PC-9 (cell line): ENCODE measurements at regions not wholly inside any gene's neighbourhood (a gene's known extent, or its start where the extent isn't known, plus 50 kb on each side); places are given as distances from the start of the nearest gene placed in this dataset.

ENCODE experiments used
- BruUV-seq: library from RNA; stranded (reverse); fragments of 400-500 nt; replicated peaks from 2 replicates; lab custom pipeline; 2021; lab: Mats Ljungman, UMichigan
- CTCF ChIA-PET: fragments of 300-600 bp; sonication (Branson Sonifier 250); formaldehyde crosslinking; loops from one replicate; lab custom pipeline; 2022; ENCODE audit warnings: antibody characterized with exemption; lab: Charles Lee
- POLR2A ChIA-PET: fragments of 300-600 bp; sonication (Branson Sonifier 250); formaldehyde crosslinking; loops from one replicate; lab custom pipeline; 2022; ENCODE audit warnings: antibody characterized with exemption; ENCODE audit not compliant: unreplicated experiment; lab: Charles Lee
- DNase-seq, 2 experiments: peaks; one replicate each; pipeline versions ENCODE4 v3.0.0 to v3.0.0-alpha.2; 2015 to 2022; ENCODE audit warnings: mixed read lengths in 1 of 2
- H2AFZ ChIP-seq: fragments of 200-600 bp; sonication (generic); 2 replicates; pipeline ENCODE4 v1.8.1; 2017; ENCODE audit warnings: antibody characterized with exemption
- H3F3A ChIP-seq: fragments of 200-600 bp; sonication (generic); 2 replicates; pipeline ENCODE4 v1.8.1; 2017; ENCODE audit warnings: antibody characterized with exemption, mild to moderate bottlenecking, low read depth; ENCODE audit not compliant: insufficient read depth
- H3K27ac ChIP-seq: fragments of 200-600 bp; sonication (generic); 2 replicates; pipeline ENCODE4 v1.6.1; 2016; ENCODE audit warnings: mixed run types
- H3K27me3 ChIP-seq: fragments of 200-600 bp; sonication (generic); 2 replicates; pipeline ENCODE4 v1.6.1; 2016; ENCODE audit warnings: low read depth, mixed run types; ENCODE audit not compliant: insufficient read depth
- H3K36me3 ChIP-seq: fragments of 200-600 bp; sonication (generic); 2 replicates; pipeline ENCODE4 v1.6.1; 2016; ENCODE audit warnings: low read depth, mixed run types
- H3K4me1 ChIP-seq: fragments of 200-600 bp; sonication (generic); replicated peaks from 2 replicates; pipeline ENCODE4 v1.6.1; 2016; ENCODE audit warnings: mixed run types; ENCODE audit not compliant: insufficient read depth
- H3K4me2 ChIP-seq: fragments of 200-600 bp; sonication (generic); 2 replicates; pipeline ENCODE4 v1.6.1; 2017; ENCODE audit warnings: mixed run types
- H3K4me3 ChIP-seq: fragments of 200-600 bp; sonication (generic); 2 replicates; pipeline ENCODE4 v1.6.1; 2016; ENCODE audit warnings: mixed run types
- H3K79me2 ChIP-seq: fragments of 200-600 bp; sonication (generic); 2 replicates; pipeline ENCODE4 v1.6.1; 2017; ENCODE audit warnings: low read depth, mixed run types
- H3K9me2 ChIP-seq: fragments of 200-600 bp; sonication (generic); 2 replicates; pipeline ENCODE4 v1.8.1; 2017; ENCODE audit warnings: mild to moderate bottlenecking; ENCODE audit not compliant: insufficient read depth
- H3K9me3 ChIP-seq: fragments of 200-600 bp; sonication (generic); 2 replicates; pipeline ENCODE4 v1.8.1; 2016; ENCODE audit warnings: low read depth; ENCODE audit not compliant: insufficient read depth
- H4K20me1 ChIP-seq: fragments of 200-600 bp; sonication (generic); 2 replicates; pipeline ENCODE4 v1.8.1; 2017; ENCODE audit not compliant: insufficient read depth
- CTCF ChIP-seq: fragments of 200-600 bp; sonication (generic); conservative IDR thresholded peaks from 2 replicates; pipeline ENCODE4 v1.6.1; 2017; ENCODE audit warnings: mixed run types, antibody characterized with exemption, mild to moderate bottlenecking, moderate library complexity
- EZH2 ChIP-seq: fragments of 200-600 bp; sonication (generic); IDR thresholded peaks from 2 replicates; pipeline ENCODE4 v1.8.0; 2017; ENCODE audit warnings: antibody characterized with exemption, low read depth
- intact Hi-C: fragments of 100-400 bp; cut with micrococcal nuclease; formaldehyde crosslinking; loops from one replicate; pipeline ENCODE4 v1.10.0; 2022; ENCODE audit not compliant: unreplicated experiment

- H3K27ac ChIP-seq = no peak overlapping the region
Observed at GRCh38 chr16:56134790-56135189, 56.5 kb upstream of the GNAO1 start.

GRCh38 chr16:56125922-56126321 is 65.4 kb upstream of the GNAO1 start:
- no peak for DNase-seq
- Histone ChIP-seq H3K27ac (no peak overlapping the region), H3K4me3 (no peak overlapping the region), H3K27me3 (no peaks in the 10 kb centered on the region), H3K9me3 (no peaks in the 10 kb centered on the region), H3F3A (no peaks in the 10 kb centered on the region), H2AFZ (no peak overlapping the region), H3K79me2 (no peaks in the 10 kb centered on the region), H3K9me2 (no peaks in the 10 kb centered on the region), H3K36me3 (no peaks in the 10 kb centered on the region), H3K4me2 (no peak overlapping the region), H4K20me1 (no peaks in the 10 kb centered on the region), H3K4me1 (no peaks in the 10 kb centered on the region)
- TF ChIP-seq EZH2 = no peak
- no peak for TF ChIP-seq CTCF
- no TSS peak for BruUV-seq
- intact Hi-C loops = no loop called here
- CTCF ChIA-PET = no interaction called here
- POLR2A ChIA-PET = no interaction called here

More at GRCh38 chr16:56134790-56135189, 56.5 kb upstream of the GNAO1 start:
- ChIA-PET CTCF (no interaction called here), POLR2A (no interaction called here)
- intact Hi-C loops = no loop called here
- H2AFZ ChIP-seq = no peak overlapping the region
- H3F3A ChIP-seq = no peaks in the 10 kb centered on the region
- H3K4me2 ChIP-seq = no peak overlapping the region
- H3K79me2 ChIP-seq = no peaks in the 10 kb centered on the region
- no peaks in the 10 kb centered on the region for H3K4me1 ChIP-seq
- no peak for DNase-seq
- H4K20me1 ChIP-seq = no peaks in the 10 kb centered on the region
- no peak overlapping the region for H3K4me3 ChIP-seq
- H3K9me2 ChIP-seq = no peaks in the 10 kb centered on the region; the same call in 1 of the 2 replicates
- H3K27me3 ChIP-seq = no peaks in the 10 kb centered on the region
- no peaks in the 10 kb centered on the region for H3K36me3 ChIP-seq
- H3K9me3 ChIP-seq = no peaks in the 10 kb centered on the region
- TF ChIP-seq EZH2 (no peak), CTCF (no peak)
- no TSS peak for BruUV-seq

- ChIA-PET POLR2A (no interaction called here), CTCF (no interaction called here)
- intact Hi-C loops = no loop called here
- Histone ChIP-seq H3K4me1 (no peaks in the 10 kb centered on the region), H3K4me2 (no peak overlapping the region), H3K36me3 (no peaks in the 10 kb centered on the region), H2AFZ (no peak overlapping the region), H3K9me2 (peaks cover 3% of the 10 kb centered on the region; the same call in 1 of the 2 replicates), H3K9me3 (no peaks in the 10 kb centered on the region), H3K4me3 (no peak overlapping the region), H4K20me1 (no peaks in the 10 kb centered on the region), H3F3A (no peaks in the 10 kb centered on the region), H3K27me3 (no peaks in the 10 kb centered on the region), H3K27ac (no peak overlapping the region), H3K79me2 (no peaks in the 10 kb centered on the region)
- TF ChIP-seq EZH2 = no peak
- no peak for TF ChIP-seq CTCF
- no TSS peak for BruUV-seq
- no peak for DNase-seq
Observed at GRCh38 chr16:56122251-56122650, 69.0 kb upstream of the GNAO1 start.
